ENCODE measurements at regions not wholly inside any gene's neighbourhood (a gene's known extent, or its start where the extent isn't known, plus 50 kb on each side); places are given as distances from the start of the nearest gene placed in this dataset.
"Not testable (repeated sequence)": the region's sequence is repeated elsewhere in the genome, so short reads cannot be mapped to it uniquely, and the experiment has no call there.

- in situ Hi-C loops (cut with HindIII; ENCODE audit: low pct_ligation_motif_present, low pct_unique_long_range_greater_than_20kb, low sequenced_read_pairs); DNase-seq: not testable (repeated sequence)
Measured at GRCh38 chr1:182299054-182299727, 92.4 kb downstream of the GLUL start.

GRCh38 chr1:182297335-182297734 is 94.3 kb downstream of the GLUL start:
- in situ Hi-C loops (cut with HindIII; ENCODE audit: low pct_ligation_motif_present, low pct_unique_long_range_greater_than_20kb, low sequenced_read_pairs): no loop called here
- no peak for DNase-seq

GRCh38 chr1:182295697-182296096 is 95.9 kb downstream of the GLUL start:
- DNase-seq: no peak
- in situ Hi-C loops (cut with HindIII; ENCODE audit: low pct_ligation_motif_present, low pct_unique_long_range_greater_than_20kb, low sequenced_read_pairs): no loop called here

- no peak for DNase-seq
- in situ Hi-C loops (cut with HindIII; ENCODE audit: low pct_ligation_motif_present, low pct_unique_long_range_greater_than_20kb, low sequenced_read_pairs): no loop called here
Measured at GRCh38 chr1:182293119-182293589, 98.4 kb downstream of the GLUL start.

GRCh38 chr1:182292193-182292741 is 99.3 kb downstream of the GLUL start:
- DNase-seq: no peak
- in situ Hi-C loops (cut with HindIII; ENCODE audit: low pct_ligation_motif_present, low pct_unique_long_range_greater_than_20kb, low sequenced_read_pairs): no loop called here

- in situ Hi-C loops (cut with HindIII; ENCODE audit: low pct_ligation_motif_present, low pct_unique_long_range_greater_than_20kb, low sequenced_read_pairs): no loop called here
- DNase-seq: no peak
Measured at GRCh38 chr1:182291584-182292192, 99.9 kb downstream of the GLUL start.

GRCh38 chr1:182288749-182289604 is 102.6 kb downstream of the GLUL start:
- DNase-seq: no peak
- in situ Hi-C loops (cut with HindIII; ENCODE audit: low pct_ligation_motif_present, low pct_unique_long_range_greater_than_20kb, low sequenced_read_pairs): no loop called here

GRCh38 chr1:182286761-182287160 is 104.8 kb downstream of the GLUL start:
- in situ Hi-C loops (cut with HindIII; ENCODE audit: low pct_ligation_motif_present, low pct_unique_long_range_greater_than_20kb, low sequenced_read_pairs): no loop called here
- no peak for DNase-seq

GRCh38 chr1:182283746-182284544 is 107.6 kb downstream of the GLUL start:
- DNase-seq: no peak
- in situ Hi-C loops (cut with HindIII; ENCODE audit: low pct_ligation_motif_present, low pct_unique_long_range_greater_than_20kb, low sequenced_read_pairs): no loop called here

GRCh38 chr1:182281541-182281940 is 110.0 kb downstream of the GLUL start:
- in situ Hi-C loops (cut with HindIII; ENCODE audit: low pct_ligation_motif_present, low pct_unique_long_range_greater_than_20kb, low sequenced_read_pairs): no loop called here
- no peak for DNase-seq

GRCh38 chr1:182280504-182280900 is 111.1 kb downstream of the GLUL start:
- DNase-seq: no peak
- in situ Hi-C loops (cut with HindIII; ENCODE audit: low pct_ligation_motif_present, low pct_unique_long_range_greater_than_20kb, low sequenced_read_pairs): no loop called here

- in situ Hi-C loops (cut with HindIII; ENCODE audit: low pct_ligation_motif_present, low pct_unique_long_range_greater_than_20kb, low sequenced_read_pairs): no loop called here
Measured at GRCh38 chr1:182279724-182280503, 111.7 kb downstream of the GLUL start.

GRCh38 chr1:182279302-182279701 is 112.3 kb downstream of the GLUL start:
- in situ Hi-C loops (cut with HindIII; ENCODE audit: low pct_ligation_motif_present, low pct_unique_long_range_greater_than_20kb, low sequenced_read_pairs): no loop called here
- DNase-seq: no peak

More at GRCh38 chr1:182279724-182280503, 111.7 kb downstream of the GLUL start:
- DNase-seq: no peak

- in situ Hi-C loops (cut with HindIII; ENCODE audit: low pct_ligation_motif_present, low pct_unique_long_range_greater_than_20kb, low sequenced_read_pairs): no loop called here
Measured at GRCh38 chr1:182278144-182279054, 113.2 kb downstream of the GLUL start.

GRCh38 chr1:182275271-182275670 is 116.3 kb downstream of the GLUL start:
- in situ Hi-C loops (cut with HindIII; ENCODE audit: low pct_ligation_motif_present, low pct_unique_long_range_greater_than_20kb, low sequenced_read_pairs): no loop called here
- no peak for DNase-seq

More at GRCh38 chr1:182278144-182279054, 113.2 kb downstream of the GLUL start:
- no peak for DNase-seq

- DNase-seq: no peak
- in situ Hi-C loops (cut with HindIII; ENCODE audit: low pct_ligation_motif_present, low pct_unique_long_range_greater_than_20kb, low sequenced_read_pairs): no loop called here
Measured at GRCh38 chr1:182274618-182275017, 117.0 kb downstream of the GLUL start.

- in situ Hi-C loops (cut with HindIII; ENCODE audit: low pct_ligation_motif_present, low pct_unique_long_range_greater_than_20kb, low sequenced_read_pairs): no loop called here
- no peak for DNase-seq
Measured at GRCh38 chr1:182270731-182271130, 120.9 kb downstream of the GLUL start.
